NCI-H2107 treated with DMSO at 0.1 percent for 48 hours (cell line): ENCODE measurements at regions not wholly inside any gene's neighbourhood (a gene's known extent, or its start where the extent isn't known, plus 50 kb on each side); places are given as distances from the start of the nearest gene placed in this dataset.
"Not testable (repeated sequence)": the region's sequence is repeated elsewhere in the genome, so short reads cannot be mapped to it uniquely, and the experiment has no call there.

ENCODE experiments used
- DNase-seq: peaks from one replicate; lab custom pipeline; 2025; ENCODE audit not compliant: unreplicated experiment; lab: John Stamatoyannopoulos, UW

DNA sequence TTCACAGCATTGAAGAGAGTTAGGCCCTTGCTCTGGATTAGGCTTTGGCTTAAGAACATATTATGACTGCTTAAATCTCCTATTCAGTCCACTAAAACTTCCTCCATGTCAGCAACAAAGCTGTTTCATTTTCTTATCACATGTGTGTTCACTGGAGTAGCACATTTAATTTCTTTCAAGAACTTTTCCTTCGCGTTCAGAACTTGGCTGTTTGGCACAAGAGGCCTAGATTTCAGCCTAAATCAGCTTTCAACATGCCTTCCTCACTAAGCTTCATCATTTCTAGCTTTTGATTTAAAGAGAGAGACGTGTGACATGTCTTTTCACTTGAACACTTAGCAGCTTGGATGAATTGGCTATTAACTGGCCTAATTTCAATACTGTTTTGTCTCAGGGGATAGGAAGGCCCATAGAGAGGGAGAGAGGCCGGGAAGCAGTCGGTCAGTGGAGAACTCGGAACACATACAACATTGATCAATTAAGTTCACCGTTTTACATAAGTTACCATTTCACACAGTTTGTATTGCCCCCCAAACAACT, 885.2 kb upstream of the AUTS2 start:
- no peak for DNase-seq

DNA sequence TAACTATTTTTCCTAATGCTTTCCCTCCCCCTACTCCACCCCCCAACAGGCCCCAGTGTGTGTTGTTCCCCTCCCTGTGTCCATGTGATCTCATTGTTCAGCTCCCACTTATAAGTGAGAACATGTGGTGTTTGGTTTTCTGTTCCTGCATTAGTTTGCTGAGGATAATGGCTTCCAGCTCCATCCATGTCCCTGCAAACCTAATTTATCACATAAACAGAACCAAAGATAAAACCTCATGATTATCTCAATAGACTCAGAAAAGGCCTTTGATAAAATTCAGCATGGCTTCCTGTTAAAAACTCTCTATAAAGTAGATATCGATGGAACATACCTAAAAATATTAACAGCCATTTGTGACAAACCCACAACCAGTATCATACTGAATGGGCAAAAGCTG, 884.1 kb upstream of the AUTS2 start:
- DNase-seq: not testable (repeated sequence)

DNA sequence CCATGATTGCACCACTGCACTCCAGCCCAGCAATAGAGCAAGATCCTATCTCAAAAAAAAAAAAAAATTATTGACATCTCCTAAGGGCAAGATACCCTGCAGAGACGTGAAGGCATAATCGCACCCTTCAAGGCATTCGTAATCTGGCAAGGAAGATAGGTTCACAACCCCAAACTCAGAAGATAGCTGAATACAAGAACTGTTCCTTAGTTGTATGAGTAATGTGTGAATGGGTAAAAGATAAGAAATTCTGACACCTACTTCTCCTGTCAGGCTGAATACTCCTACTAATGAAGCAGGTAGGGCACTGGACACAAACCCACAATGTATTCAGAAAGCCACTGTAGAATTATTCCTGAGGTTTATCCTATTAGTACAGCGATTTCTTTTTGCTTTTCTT, 882.4 kb upstream of the AUTS2 start:
- DNase-seq: no peak

DNA sequence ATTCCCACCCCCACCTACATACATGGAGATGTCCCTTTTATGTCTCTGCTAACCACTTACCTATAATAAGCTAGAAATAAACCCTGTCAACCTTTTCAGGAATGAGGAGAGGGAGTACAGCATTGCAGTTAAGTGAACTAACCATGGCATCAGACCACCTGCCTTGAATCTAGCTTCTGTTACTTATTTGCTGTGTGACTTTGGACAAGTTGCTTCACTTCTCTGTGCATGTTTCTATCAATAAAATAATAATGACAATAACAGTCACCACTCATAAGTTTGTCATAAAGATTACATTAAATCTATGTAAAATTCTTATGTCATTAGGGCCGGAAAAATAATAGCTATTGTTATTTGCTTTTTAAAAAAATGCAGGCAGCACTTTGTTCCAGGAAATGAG, 881.1 kb upstream of the AUTS2 start:
- no peak for DNase-seq

DNA sequence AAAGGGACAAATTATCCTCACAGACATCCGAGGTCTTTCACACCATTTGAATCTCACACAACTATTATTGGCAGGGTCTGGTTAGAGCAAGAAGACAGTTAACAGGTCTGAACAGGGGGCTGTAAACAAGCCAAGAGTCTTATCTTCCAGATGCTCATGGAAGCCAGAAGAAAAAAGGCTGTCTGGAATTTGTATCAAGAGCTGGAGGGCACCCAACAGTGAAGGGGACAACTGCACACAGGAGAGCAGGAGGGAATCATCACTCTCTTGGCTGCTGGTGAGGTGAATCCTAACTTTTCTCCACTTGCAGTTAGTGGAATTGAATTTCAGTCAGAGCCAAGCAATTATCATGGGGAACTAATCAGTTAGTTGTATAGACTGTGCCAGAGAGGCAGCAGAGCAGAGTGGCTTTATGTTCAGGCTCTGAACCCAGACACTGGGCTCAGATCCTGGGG, 880.2 kb upstream of the AUTS2 start:
- DNase-seq: no peak

DNA sequence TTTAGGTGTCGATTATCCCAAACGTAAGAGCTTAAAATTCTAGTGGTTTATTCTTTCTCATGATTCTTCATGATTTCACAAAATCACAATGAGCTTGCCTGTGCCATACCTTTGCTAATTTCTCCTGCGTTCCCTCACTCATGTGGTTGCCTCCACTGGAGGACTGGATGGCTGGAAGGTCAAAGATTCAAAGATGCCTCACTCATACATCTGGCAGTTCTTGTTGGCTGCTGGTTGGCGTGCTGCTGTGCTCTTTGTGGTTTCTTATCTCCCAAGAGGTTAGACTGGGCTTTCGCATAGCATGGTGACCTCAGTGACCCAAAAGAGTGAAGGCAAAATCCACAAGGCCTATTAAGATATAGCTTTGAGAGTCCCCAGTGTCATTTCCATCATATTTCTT, 877.6 kb upstream of the AUTS2 start:
- DNase-seq: no peak

DNA sequence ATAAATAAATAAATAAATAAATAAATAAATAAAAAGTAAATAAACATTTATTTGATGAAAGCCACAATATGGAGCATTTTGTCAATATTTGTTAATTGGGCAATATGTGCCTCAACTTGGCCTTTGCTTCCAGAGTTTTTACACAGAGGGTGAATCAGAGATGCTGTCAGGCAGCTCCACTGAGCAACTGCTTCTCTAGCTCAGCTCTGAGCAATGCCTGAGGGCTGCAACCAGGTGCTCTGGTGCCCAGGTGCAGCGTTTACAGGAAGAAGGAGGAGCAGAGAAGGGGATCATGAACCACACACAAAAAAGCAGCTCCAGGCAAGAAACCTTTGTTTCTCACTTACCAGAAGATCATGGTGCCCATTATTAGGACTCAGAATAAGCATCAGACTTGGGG, 876.2 kb upstream of the AUTS2 start:
- DNase-seq: peak; percentile 42

DNA sequence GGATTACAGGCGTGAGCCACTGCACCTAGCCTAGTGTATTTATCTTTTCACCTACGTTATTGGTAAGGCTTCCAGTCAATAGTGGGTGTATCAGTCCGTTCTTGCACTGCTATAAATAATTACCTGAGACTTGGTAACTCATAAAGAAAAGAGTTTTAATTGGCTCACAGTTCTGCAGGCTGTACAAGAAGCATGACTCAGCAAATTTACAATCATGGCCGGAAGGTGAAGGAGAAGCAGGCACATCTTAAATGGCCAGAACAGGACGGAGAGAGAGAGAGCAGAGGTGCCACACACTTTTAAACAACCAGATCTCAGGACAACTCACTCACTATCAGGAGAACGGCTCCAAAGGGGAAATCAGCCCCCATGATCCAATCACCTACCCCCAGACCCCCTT, 873.3 kb upstream of the AUTS2 start:
- DNase-seq: no peak

DNA sequence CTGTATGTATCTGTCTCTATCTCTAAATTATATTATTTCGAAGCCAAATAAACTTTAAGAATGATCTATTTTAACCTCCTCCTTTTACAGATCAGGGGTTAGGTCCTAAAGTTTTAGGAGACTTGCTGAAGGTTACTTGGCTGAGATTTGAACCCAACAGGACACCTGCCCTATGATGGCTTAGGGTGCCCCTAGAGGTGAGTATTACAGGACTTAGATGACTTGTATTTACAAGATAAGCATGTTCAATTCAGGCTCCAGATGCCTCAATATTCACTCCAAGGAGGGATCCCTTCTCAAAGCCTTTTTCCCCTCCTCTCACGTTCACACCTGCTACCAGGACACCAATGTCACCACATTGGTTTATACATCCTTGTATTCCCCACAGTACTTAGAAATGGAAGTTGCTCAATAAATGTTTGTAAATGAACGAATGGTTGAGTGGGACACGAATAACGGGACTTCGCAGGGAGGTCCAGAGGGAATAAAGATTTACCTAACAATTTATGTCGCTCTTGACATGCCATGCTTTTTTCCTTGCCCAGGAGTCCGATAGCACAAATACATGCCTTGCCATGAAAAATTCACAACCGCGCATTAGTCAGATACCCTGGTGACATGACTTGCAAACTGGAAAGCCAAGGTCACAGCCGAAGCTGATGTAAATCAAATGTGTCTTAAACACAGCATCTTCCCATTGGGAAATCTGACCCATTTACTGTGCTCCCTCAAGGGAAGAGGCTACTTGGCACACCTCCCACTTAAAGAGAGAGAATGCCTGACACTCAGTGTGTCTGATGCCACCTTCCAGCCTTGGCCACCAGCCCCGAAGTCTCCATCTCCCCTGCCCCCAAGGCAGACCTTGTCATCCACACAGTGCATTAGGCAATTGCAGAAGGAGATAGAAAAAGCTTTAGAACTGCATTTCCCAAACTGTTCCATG, 872.2 kb upstream of the AUTS2 start:
- DNase-seq: no peak

DNA sequence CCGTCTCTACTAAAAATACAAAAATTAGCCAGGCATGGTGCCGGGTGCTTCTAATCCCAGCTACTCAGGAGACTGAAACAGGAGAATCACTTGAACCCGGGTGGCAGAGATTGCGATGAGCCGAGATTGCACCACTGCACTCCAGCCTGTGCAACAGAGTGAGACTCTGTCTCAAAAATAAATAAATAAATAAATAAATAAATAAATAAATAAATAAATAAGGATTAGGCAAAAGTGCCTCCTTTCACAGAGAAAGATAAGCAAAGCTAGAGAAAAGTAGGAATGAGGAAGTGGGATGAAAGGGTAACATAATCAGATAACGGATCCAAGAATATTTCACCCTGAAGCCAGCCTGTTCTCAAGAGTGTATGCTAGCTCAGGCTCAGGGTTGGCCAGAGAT, 869.6 kb upstream of the AUTS2 start:
- DNase-seq: not testable (repeated sequence)

DNA sequence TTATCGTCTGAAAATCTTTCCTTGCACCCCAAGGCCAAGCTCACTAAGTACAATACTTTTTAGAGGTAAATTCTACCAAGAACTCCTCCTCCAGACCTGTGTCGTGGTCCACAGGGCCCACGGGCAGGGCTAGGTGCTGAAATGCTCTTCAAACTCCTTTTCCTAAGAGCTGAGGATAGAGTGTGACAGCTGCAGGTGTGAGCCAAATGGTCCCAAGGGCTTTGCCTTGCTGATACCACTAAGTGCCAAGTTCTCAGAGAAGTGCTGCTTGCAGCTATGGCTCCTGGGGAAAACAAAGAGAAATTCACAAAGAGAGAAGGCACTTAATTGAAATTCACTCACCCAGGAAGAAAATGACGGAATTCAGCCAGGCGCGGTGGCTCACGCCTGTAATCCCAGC, 868.9 kb upstream of the AUTS2 start:
- DNase-seq: peak; percentile 89

DNA sequence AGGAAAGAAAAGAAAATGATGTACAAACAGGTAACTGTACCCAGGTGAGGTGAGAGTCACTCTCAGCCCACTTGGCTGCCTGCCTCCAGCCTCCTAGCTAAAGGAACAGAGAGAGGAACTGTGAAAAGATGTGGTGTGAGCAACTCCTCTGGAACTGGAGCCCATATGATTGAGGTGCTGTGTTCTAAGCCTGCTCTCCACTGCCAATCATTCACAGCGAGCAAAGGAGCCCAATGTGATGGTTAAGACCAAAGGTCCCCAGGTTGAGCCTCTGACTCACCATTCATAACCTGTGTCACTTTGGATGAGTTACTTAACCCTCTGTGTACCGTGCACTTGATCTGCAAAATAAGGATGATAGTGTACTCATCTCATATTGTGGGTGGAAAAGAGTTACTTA, 868.1 kb upstream of the AUTS2 start:
- DNase-seq: peak; percentile 25

DNA sequence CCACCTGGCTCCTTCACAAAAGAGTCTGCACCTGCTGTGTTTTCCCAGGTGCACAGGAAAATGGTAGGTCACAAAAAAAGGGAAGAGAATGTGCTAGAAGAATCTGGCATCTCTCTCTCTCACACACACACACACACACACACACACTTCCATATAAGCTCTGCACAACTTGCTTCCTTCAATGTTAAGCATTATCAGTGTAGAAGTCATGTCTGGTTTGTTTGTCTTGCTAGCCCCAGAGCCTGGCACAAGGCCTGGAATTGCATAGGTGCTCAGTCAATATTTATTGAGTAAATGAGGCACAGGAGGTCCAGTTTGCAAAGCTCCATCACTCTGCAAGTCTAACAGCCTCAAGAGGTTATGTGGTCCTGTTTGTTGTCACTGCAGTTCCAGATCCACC, 867.3 kb upstream of the AUTS2 start:
- peak; percentile 75 for DNase-seq

DNA sequence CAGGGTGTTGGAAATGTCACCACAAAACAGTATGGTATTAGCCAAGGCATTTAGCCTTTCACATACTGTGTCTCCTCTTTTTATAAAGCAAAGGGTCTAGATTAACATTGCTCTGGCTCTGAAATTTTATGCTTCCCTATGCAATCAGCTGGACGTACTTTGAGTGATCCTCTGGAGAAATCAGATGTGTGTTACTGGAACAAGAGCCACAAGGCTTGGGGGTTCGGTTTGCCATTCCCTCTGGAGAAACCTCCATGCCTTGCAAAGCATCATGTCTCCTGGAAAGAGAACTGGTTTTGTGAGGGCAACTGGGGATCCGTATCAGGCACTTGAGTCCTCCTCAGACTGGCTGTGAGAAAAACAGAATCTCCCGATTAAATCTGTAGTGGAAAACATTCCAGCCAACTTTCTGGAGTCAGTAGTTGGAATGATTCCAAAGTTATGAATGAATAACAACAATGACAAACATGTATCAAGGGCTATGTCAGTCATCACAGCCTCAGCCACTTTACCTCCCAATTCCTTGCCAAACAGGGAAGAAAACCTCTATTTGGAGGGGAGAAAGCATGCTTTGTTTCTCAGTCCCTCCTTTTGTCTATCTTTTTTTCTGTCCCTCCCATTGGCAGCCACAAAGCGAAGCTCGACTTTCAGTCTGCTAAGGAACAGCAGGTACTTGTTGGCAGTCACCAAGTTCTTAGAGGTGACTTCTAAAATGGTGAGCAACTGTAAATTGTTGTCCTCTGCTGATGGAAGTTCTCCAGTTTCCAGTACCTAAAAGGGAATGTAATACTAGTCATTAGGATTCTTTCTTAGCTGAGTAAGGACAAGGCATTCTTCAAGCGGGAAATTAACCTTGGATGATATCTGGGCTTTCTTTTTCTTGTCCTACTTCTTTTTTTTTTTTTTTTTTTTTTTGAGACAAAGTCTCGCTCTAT, 864.8 kb upstream of the AUTS2 start:
- no peak for DNase-seq

DNA sequence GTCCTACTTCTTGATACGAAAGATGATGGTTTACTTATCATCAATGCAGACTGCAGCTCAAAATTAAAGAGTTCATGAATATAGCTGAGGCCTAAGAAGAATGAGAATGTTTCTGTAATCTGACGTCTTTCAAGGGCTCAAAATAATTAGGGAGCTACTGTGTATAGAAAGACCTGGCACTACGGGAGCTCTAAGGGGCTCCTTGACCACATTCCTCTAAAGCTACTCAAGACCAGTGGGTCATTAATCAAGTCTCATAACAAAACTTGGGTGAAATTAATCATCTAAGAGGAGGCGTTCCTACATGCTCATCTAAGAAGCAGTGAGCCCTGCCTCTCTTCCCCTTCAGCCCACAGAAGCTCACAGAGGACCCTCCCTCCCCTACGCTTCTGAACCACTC, 863.8 kb upstream of the AUTS2 start:
- DNase-seq: no peak

DNA sequence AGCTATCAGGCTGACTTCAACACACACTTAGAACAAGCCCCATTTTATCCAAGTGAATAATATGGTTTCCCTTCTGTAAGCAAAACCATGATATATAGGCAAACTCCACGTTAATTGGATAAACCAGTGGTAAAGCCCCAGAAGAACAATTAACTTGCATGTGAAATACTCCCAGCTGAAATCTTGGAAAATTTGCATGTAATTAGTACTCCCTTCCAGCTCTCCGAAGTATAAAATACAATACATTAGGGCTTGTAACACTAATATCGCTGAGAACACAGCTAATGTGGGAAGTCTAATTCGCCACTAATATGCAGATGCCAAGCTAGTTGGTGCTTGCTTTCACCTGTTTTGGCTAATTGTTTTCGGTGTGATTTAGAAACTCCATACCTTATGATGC, 859.0 kb upstream of the AUTS2 start:
- DNase-seq: no peak

DNA sequence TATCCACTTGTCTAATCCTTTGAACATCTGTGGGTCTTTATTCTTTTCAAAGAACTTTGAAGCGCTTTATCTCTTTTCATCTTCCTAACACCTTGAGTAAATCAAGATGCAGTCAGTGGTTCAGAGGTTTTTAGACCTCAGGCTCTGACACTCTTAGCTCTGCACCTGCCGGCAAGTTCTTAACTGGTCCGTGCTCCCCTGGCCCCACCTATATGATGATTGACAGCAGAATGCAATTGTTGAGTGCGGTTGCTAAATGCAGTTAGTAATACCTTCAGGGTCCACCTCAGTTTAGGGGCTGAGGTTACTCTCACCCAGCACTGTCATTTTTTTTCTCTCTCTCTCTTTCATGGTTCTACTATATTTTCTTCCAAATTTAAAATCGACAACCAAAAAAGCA, 854.2 kb upstream of the AUTS2 start:
- no peak for DNase-seq

DNA sequence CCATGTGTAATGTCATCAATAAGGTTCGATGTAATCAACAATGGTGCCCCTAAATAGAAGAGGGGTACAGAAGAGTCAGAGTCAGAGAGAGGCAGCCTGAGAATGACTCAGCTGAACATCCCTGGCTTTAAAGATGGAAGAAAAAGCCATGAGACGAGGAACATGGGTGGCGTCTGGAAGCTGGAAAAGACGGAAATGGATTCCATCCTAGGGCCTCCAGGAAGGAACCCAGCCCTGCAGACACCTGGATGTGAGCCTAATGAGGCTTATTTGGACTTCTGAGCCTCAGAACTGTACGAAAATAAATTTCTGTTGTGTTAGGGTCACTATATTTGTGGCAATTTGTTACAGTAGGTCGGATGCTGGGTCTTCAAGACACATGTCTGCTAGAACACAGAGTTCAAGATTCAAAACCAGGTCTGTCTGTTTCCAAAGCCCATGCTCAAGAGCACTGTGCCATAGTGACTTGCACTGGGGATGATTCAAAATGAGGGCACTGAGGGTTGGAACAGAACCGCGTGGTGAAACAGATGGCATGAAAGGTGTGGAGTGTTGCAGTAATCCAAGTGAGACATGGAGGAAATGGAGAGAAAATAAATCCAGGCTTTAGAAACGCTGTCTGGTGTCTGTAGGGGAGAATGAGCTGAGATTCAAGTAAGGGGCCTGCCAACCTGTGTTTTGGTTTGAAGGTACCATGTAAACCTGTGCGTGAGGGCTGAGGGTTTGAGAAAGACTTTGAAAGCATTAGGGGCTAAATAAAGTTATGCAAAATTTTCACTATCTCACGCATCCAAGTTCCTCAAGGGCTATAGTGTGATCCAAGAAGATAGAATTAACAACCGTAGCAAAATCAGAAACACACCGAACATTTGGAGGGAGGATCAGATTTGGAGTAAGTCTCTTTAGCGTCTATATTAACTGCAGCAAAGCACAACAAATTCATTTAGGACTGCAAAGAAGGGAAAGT, 849.1 kb upstream of the AUTS2 start:
- no peak for DNase-seq

DNA sequence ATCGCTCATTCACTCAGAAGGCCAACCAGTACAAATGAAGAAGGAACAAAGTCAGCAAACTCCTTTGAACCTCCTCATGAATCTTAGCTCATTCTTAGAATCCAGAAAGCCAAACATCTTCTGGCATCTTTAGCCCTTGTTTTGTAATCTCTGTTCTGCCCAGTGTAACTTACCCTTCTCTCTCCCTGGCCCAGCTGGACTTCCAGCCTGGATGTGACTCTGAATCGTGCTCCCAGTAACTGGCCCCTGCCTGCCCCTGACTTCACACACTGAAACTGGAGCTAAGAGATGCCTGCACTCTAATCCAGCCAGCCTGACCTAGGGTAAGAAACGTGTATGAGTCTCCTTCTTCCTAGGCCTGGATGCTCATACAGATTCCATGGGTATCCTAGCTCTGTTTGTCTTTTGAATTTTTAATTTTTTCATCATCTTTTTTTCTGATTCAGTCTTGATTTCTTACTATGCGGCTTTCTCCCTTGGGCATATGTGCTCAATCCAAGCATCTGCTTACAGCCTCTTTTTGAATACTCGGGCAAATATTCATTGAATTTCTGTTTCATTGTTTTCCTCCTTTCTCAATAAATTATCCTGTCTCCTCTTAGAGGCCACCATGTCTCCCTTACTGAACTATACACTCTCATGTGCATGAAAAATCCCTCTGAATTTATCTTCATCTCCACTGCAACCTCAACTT, 845.6 kb upstream of the AUTS2 start:
- no peak for DNase-seq

DNA sequence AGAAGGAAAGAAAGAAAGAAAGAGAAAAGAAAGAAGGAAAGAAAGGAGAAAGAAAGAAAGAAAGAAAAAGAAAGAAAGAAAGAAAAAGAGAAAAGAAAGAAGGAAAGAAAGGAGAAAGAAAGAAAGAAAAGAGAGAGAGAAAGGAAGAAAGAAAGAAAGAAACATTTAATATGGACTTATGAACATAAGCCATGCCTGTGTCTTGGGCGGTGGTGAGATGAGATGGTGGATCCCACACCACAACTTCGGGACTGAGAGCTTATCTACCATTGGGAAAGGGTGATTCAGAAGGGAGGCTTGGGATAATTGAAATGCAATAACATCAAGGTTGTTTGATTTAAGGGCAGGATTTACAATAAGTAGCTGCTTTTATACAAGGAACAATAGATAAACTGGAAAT, 843.9 kb upstream of the AUTS2 start:
- DNase-seq: no peak
